Activated CD4-positive, alpha-beta T cell treated with anti-CD3 and anti-CD28 coated beads, Interleukin-2, amount 50 U/mL, for 16 hours (primary cell): ENCODE measurements at regions not wholly inside any gene's neighbourhood (a gene's known extent, or its start where the extent isn't known, plus 50 kb on each side); places are given as distances from the start of the nearest gene placed in this dataset.
A peak's percentile ranks its signal among the peaks of the same experiment; 100 is the strongest.

Experiments
- DNase-seq: peaks from one replicate; pipeline ENCODE4 v3.0.0-alpha.2; 2020

GRCh38 chr2:212686285-212686895, 147.8 kb upstream of the ERBB4 start:
- DNase-seq: peak; percentile 50

- no peak for DNase-seq
Measured at GRCh38 chr2:212683346-212684097, 144.9 kb upstream of the ERBB4 start.

GRCh38 chr2:212682937-212683336, 144.3 kb upstream of the ERBB4 start:
- no peak for DNase-seq

- DNase-seq: no peak
Measured at GRCh38 chr2:212677466-212677865, 138.9 kb upstream of the ERBB4 start.

GRCh38 chr2:212672186-212672585, 133.6 kb upstream of the ERBB4 start:
- no peak for DNase-seq

GRCh38 chr2:212669761-212670160, 131.2 kb upstream of the ERBB4 start:
- DNase-seq: no peak

GRCh38 chr2:212667751-212668316, 129.2 kb upstream of the ERBB4 start:
- DNase-seq: no peak

GRCh38 chr2:212665948-212666347, 127.3 kb upstream of the ERBB4 start:
- DNase-seq: no peak

- DNase-seq: no peak
Measured at GRCh38 chr2:212659441-212659840, 120.8 kb upstream of the ERBB4 start.

GRCh38 chr2:212649646-212650045, 111.0 kb upstream of the ERBB4 start:
- no peak for DNase-seq

- no peak for DNase-seq
Measured at GRCh38 chr2:212646698-212647366, 108.2 kb upstream of the ERBB4 start.

- no peak for DNase-seq
Measured at GRCh38 chr2:212644195-212644837, 105.7 kb upstream of the ERBB4 start.

GRCh38 chr2:212640428-212640827, 101.8 kb upstream of the ERBB4 start:
- no peak for DNase-seq

- DNase-seq: no peak
Measured at GRCh38 chr2:212638694-212639093, 100.1 kb upstream of the ERBB4 start.

- no peak for DNase-seq
Measured at GRCh38 chr2:212628586-212628985, 90.0 kb upstream of the ERBB4 start.

- no peak for DNase-seq
Measured at GRCh38 chr2:212626371-212626918, 87.8 kb upstream of the ERBB4 start.

- DNase-seq: no peak
Measured at GRCh38 chr2:212619954-212620353, 81.4 kb upstream of the ERBB4 start.

- DNase-seq: no peak
Measured at GRCh38 chr2:212618636-212619035, 80.0 kb upstream of the ERBB4 start.

- DNase-seq: no peak
Measured at GRCh38 chr2:212610872-212611425, 72.3 kb upstream of the ERBB4 start.

GRCh38 chr2:212609479-212609878, 70.9 kb upstream of the ERBB4 start:
- no peak for DNase-seq

GRCh38 chr2:212607080-212607479, 68.5 kb upstream of the ERBB4 start:
- DNase-seq: no peak

GRCh38 chr2:212606232-212606631, 67.6 kb upstream of the ERBB4 start:
- DNase-seq: no peak

- no peak for DNase-seq
Measured at GRCh38 chr2:212596688-212597087, 58.1 kb upstream of the ERBB4 start.
